ENCODE measurements at regions not wholly inside any gene's neighbourhood (a gene's known extent, or its start where the extent isn't known, plus 50 kb on each side); places are given as distances from the start of the nearest gene placed in this dataset.

DNA sequence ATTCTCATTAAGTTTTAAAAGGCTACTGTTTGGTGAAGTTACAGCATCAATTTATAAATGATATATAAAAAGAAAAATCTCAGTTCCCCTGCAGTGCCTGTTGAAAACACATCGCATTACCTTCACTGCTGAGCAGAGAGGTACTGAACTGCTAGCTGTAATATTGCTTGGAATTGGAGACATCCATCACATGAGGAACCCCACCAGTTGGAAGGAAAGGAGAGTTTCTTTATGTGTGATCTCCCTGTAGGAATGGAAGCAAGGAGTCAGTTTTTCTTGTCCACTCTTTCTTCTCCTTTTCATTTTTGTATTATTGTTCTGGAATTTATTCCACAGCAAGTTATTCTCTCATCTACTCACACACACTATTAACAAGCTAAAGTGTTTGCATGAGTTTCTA lies 1586.0 kb upstream of the PRR20A start:
- no peak overlapping the region for H3K4me3 ChIP-seq
- H3K27ac ChIP-seq, result no peak overlapping the region
- H3K9ac ChIP-seq (ENCODE audit: insufficient read length), result no peak overlapping the region
- DNase-seq (ENCODE audit: low read depth, low spot score), result no peak
- 0 out of 2 replicates have a peak, but pooled peaks cover 4% of the 10 kb centered on the region for H3K9me3 ChIP-seq (ENCODE audit: low read depth, low read length)
- TF ChIP-seq FOXP2 (optimal IDR thresholded peaks at IDR 0.05; ENCODE audit: control extremely low read depth, extremely low read length, insufficient read depth) (no peak), POLR2AphosphoS5 (IDR thresholded peaks at IDR 0.05; ENCODE audit: borderline replicate concordance, low read depth, low read length) (no peak), EZH2 (IDR thresholded peaks at IDR 0.05) (no peak)
- no peaks in the 10 kb centered on the region for H3K36me3 ChIP-seq (ENCODE audit: insufficient read depth, low read length)

DNA sequence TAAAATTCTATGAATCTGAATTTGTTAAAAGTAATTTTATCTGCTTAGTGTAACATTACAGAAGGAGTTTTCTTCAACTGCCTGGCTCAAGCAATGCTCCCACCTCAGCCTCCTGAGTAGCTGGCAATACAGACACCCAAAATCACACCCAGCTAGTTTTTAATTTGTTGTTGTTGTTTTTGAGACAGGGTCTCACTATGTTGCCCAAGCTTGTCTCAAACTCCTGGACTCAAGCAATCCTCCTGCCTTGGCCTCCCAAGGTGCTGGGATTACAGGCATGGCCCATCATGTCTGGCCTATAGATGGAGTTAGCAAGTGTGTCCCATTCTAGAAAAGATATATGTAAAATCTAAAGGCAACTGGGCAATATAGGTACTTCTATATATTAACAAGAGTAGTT lies 1580.4 kb upstream of the PRR20A start:
- no peak overlapping the region for H3K9ac ChIP-seq (ENCODE audit: insufficient read length)

DNA sequence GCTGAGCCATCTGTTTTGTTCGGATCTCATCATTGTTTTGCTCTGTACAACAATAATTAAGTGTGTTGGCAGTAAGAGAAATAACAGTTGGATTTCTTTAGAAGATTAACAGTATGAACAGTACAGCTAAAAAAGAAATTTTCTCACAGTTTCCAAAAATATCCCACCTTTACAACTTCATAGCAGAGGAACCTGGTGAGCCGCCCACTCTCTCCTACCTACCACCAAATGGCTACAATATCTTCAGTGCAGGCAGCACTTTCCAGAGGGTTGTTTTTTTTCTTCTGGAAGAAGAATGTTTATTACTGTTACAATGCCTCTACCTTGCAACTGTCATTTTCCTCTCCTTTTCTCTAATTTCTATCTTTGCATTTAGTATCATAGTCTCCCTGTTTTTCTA lies 1577.5 kb upstream of the PRR20A start:
- DNase-seq (ENCODE audit: low read depth, low spot score), result no peak
- no peaks in the 10 kb centered on the region for H3K9me3 ChIP-seq (ENCODE audit: low read depth, low read length)
- TF ChIP-seq EZH2 (IDR thresholded peaks at IDR 0.05) (no peak), POLR2AphosphoS5 (IDR thresholded peaks at IDR 0.05; ENCODE audit: borderline replicate concordance, low read depth, low read length) (no peak), FOXP2 (optimal IDR thresholded peaks at IDR 0.05; ENCODE audit: control extremely low read depth, extremely low read length, insufficient read depth) (no peak)
- H3K36me3 ChIP-seq (ENCODE audit: insufficient read depth, low read length), result no peaks in the 10 kb centered on the region
- no peak overlapping the region for H3K9ac ChIP-seq (ENCODE audit: insufficient read length)
- H3K27ac ChIP-seq, result 0 out of 2 replicates have a peak overlapping the region, but pooled peaks have one; percentile 1
- H3K4me3 ChIP-seq, result no peak overlapping the region

More for the DNA sequence above, 1580.4 kb upstream of the PRR20A start:
- no peaks in the 10 kb centered on the region for H3K36me3 ChIP-seq (ENCODE audit: insufficient read depth, low read length)
- no peak overlapping the region for H3K27ac ChIP-seq
- no peak overlapping the region for H3K4me3 ChIP-seq
- TF ChIP-seq FOXP2 (optimal IDR thresholded peaks at IDR 0.05; ENCODE audit: control extremely low read depth, extremely low read length, insufficient read depth), result no peak
- no peak for TF ChIP-seq EZH2 (IDR thresholded peaks at IDR 0.05)
- no peak for TF ChIP-seq POLR2AphosphoS5 (IDR thresholded peaks at IDR 0.05; ENCODE audit: borderline replicate concordance, low read depth, low read length)
- no peak for DNase-seq (ENCODE audit: low read depth, low spot score)
- H3K9me3 ChIP-seq (ENCODE audit: low read depth, low read length), result no peaks in the 10 kb centered on the region

DNA sequence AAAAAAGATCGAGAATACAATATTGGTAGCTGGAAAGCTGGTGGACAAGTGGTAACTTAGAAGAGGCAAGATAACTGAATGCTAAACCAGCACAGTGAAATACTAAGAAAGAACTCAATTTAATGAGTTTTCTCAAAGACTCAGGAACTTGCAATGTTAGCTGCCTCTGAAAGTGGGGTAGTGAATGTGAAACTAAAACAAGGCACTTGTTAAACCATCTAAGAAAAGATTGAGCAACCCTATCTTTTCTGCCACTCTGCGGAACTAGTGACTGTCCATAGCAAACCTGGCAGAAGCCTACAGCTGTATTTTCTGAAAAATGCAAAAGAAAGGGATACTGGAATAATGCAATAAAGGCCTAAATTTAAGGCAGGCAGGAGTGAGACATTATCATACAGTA lies 1574.4 kb upstream of the PRR20A start:
- no peak overlapping the region for H3K4me3 ChIP-seq
- H3K9ac ChIP-seq (ENCODE audit: insufficient read length), result no peak overlapping the region
- TF ChIP-seq FOXP2 (optimal IDR thresholded peaks at IDR 0.05; ENCODE audit: control extremely low read depth, extremely low read length, insufficient read depth) (no peak), EZH2 (IDR thresholded peaks at IDR 0.05) (no peak), POLR2AphosphoS5 (IDR thresholded peaks at IDR 0.05; ENCODE audit: borderline replicate concordance, low read depth, low read length) (no peak)
- no peaks in the 10 kb centered on the region for H3K9me3 ChIP-seq (ENCODE audit: low read depth, low read length)
- no peaks in the 10 kb centered on the region for H3K36me3 ChIP-seq (ENCODE audit: insufficient read depth, low read length)
- H3K27ac ChIP-seq, result no peak overlapping the region
- DNase-seq (ENCODE audit: low read depth, low spot score), result no peak

DNA sequence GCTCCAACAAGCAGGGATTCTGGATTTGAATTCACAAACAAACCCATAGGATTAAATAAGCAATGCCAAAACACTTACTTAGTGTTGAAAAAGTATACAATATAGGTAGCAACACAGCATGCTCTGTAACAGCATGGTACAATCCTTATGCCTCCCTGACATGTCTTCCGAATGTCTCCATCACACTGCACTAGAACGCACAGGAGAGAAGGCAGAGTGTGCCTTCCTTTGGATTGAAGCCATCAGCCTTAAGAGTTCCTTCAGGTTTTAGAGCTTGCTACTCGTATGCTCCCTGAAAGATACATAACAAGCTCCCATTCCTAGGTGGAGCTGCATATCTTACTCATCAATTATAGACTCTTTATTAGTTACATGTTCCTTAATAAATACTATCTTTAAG lies 1573.9 kb upstream of the PRR20A start:
- no peaks in the 10 kb centered on the region for H3K36me3 ChIP-seq (ENCODE audit: insufficient read depth, low read length)
- no peak for DNase-seq (ENCODE audit: low read depth, low spot score)
- no peak for TF ChIP-seq FOXP2 (optimal IDR thresholded peaks at IDR 0.05; ENCODE audit: control extremely low read depth, extremely low read length, insufficient read depth)
- TF ChIP-seq POLR2AphosphoS5 (IDR thresholded peaks at IDR 0.05; ENCODE audit: borderline replicate concordance, low read depth, low read length), result no peak
- TF ChIP-seq EZH2 (IDR thresholded peaks at IDR 0.05), result no peak
- H3K9me3 ChIP-seq (ENCODE audit: low read depth, low read length), result no peaks in the 10 kb centered on the region
- H3K9ac ChIP-seq (ENCODE audit: insufficient read length), result no peak overlapping the region
- H3K4me3 ChIP-seq, result no peak overlapping the region
- H3K27ac ChIP-seq, result no peak overlapping the region

DNA sequence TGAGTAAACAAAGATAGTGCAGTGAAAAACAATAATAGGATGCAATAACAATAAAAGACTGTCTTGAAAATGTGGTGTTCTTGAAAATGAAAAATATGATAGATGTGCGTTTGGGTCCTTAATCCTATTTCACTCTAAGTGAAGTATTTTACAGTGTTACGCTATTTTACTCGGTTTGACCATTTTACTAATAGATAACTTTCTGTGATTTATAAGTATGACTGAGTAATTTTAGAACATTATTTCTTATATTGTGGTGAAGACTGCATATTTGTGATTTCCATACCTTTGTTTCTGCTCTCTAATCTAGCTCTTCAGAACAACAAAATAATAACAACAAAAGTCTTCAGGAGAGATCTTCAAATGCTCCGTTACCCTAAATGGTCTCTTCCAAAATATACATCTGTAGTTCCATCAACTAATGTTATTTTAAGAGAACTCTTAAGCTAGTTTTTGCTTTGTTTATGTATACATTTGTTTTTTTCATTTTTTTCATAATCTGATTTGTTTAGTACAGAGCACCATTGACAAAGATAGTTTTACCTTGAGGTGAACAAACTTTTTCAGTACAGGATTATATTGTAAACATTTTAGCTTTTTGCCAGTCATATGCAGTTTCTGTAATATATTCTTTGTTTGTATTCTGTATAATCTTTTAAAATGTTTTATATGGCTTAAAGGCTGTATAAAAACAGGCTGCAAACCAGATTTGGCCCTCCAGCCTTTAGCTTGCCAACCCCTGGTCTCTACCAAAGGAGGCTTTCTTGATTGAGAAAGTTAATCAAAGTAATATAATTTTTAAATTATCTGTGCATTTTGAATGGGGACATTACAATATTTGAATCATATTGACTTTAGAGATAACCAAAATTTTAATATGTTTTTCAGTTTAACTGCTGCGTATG lies 1572.7 kb upstream of the PRR20A start:
- DNase-seq (ENCODE audit: low read depth, low spot score), result no peak
- Histone ChIP-seq H3K9me3 (ENCODE audit: low read depth, low read length) (no peaks in the 10 kb centered on the region), H3K27ac (no peak overlapping the region), H3K4me3 (no peak overlapping the region), H3K9ac (ENCODE audit: insufficient read length) (no peak overlapping the region), H3K36me3 (ENCODE audit: insufficient read depth, low read length) (no peaks in the 10 kb centered on the region)
- TF ChIP-seq POLR2AphosphoS5 (IDR thresholded peaks at IDR 0.05; ENCODE audit: borderline replicate concordance, low read depth, low read length), result no peak
- TF ChIP-seq EZH2 (IDR thresholded peaks at IDR 0.05), result no peak
- TF ChIP-seq FOXP2 (optimal IDR thresholded peaks at IDR 0.05; ENCODE audit: control extremely low read depth, extremely low read length, insufficient read depth), result no peak

DNA sequence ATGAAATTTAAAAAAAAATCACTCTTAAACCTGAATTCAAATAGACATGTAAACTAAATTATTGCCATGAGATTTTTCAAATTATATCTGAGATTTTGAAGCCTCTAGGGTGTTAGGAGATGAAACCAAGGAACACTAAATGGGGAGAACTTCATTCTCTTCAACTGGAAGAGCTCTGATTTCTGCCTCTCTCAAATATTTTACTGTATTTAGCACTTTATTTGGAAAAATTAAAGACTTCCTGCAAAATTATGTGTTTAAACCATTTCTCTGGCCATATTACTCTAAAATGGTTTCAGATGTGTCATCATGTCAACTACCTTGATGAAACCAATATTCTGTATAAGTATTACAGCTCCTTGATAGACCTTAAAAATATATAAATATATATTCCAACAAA lies 1571.6 kb upstream of the PRR20A start:
- no peaks in the 10 kb centered on the region for H3K9me3 ChIP-seq (ENCODE audit: low read depth, low read length)
- DNase-seq (ENCODE audit: low read depth, low spot score), result no peak
- H3K9ac ChIP-seq (ENCODE audit: insufficient read length), result no peak overlapping the region
- no peak overlapping the region for H3K4me3 ChIP-seq
- H3K27ac ChIP-seq, result no peak overlapping the region
- TF ChIP-seq FOXP2 (optimal IDR thresholded peaks at IDR 0.05; ENCODE audit: control extremely low read depth, extremely low read length, insufficient read depth) (no peak), POLR2AphosphoS5 (IDR thresholded peaks at IDR 0.05; ENCODE audit: borderline replicate concordance, low read depth, low read length) (no peak), EZH2 (IDR thresholded peaks at IDR 0.05) (no peak)
- no peaks in the 10 kb centered on the region for H3K36me3 ChIP-seq (ENCODE audit: insufficient read depth, low read length)

DNA sequence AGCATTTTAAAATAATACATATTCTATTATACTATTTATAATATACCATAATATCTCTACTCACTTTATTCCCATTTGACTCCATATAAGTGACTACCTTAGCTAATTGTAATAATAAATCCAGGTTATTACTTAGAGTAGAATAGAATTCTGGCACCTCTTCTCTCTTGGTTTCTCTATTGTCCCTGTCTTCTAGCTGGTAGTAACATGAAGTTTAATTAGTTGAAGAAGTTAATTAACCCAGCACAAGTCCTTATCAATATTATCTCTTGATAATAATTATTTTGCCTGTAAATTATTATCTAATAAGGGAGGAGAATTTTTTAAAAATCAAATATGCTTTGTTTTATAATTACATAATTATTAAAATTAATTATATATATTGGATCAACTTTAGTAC lies 1571.2 kb upstream of the PRR20A start:
- DNase-seq (ENCODE audit: low read depth, low spot score), result no peak
- Histone ChIP-seq H3K9me3 (ENCODE audit: low read depth, low read length) (no peaks in the 10 kb centered on the region), H3K9ac (ENCODE audit: insufficient read length) (no peak overlapping the region), H3K27ac (no peak overlapping the region), H3K36me3 (ENCODE audit: insufficient read depth, low read length) (no peaks in the 10 kb centered on the region), H3K4me3 (no peak overlapping the region)
- TF ChIP-seq EZH2 (IDR thresholded peaks at IDR 0.05) (no peak), FOXP2 (optimal IDR thresholded peaks at IDR 0.05; ENCODE audit: control extremely low read depth, extremely low read length, insufficient read depth) (no peak), POLR2AphosphoS5 (IDR thresholded peaks at IDR 0.05; ENCODE audit: borderline replicate concordance, low read depth, low read length) (no peak)
